ENCODE measurements at regions not wholly inside any gene's neighbourhood (a gene's known extent, or its start where the extent isn't known, plus 50 kb on each side); places are given as distances from the start of the nearest gene placed in this dataset.

DNA sequence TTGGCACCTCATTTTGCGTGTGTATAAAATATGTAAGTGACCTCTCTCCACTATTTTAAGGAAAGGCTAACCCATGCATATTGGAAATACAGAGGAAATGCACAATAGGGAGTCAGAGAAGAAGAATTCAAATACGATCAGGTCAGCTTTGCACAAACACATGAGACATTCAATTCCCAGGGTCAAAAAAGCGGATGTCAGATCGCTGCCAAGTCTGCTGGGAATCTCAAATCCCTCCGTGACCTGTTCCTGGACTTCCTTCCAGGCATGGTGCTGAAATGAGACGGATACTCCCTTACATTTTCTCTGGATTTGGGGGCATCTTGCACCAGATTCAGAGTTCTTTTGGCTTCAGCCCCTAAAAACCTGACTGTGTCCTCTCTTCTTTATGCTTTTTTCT lies 91.9 kb upstream of the PRKCQ start:
- peaks cover 3 to 8% of the 10 kb centered on the region in 2 experiments; a peak in 2 of 4 replicates for H3K4me1 Mint-ChIP-seq
- no peak overlapping the region for H2BK120ac ChIP-seq (ENCODE audit: low read depth, low read length, poor library complexity, severe bottlenecking)

More for the DNA sequence above, 91.9 kb upstream of the PRKCQ start:
- Mint-ChIP-seq H3K27me3 (ENCODE audit: low read depth) (no peaks in the 10 kb centered on the region), H3K27ac (no peak overlapping the region), H3K4me3 (no peak overlapping the region), H3K9me3 (0 out of 5 replicates have a peak, but pooled peaks cover 0 to 2% of the 10 kb centered on the region in 2 experiments), H3K36me3 (ENCODE audit: insufficient read depth in 1 of 3, low read depth in 3 of 3) (no peaks in the 10 kb centered on the region)
- no peaks in the 10 kb centered on the region for H3K79me2 ChIP-seq (ENCODE audit: insufficient read depth, low read length)
- no peaks in the 10 kb centered on the region for H3K4me1 ChIP-seq (ENCODE audit: insufficient read depth, low read length)
- no peak overlapping the region for H3T11ph ChIP-seq (ENCODE audit: low read length)
- no peak overlapping the region for H3K4ac ChIP-seq (ENCODE audit: low read depth, low read length)
- no peaks in the 10 kb centered on the region for H3K79me1 ChIP-seq (ENCODE audit: insufficient read depth, low read depth, low read length, poor library complexity, severe bottlenecking)
- no peaks in the 10 kb centered on the region for H3K27me3 ChIP-seq (ENCODE audit: insufficient read depth, low read length)
- H2AFZ ChIP-seq (ENCODE audit: low read length): no peak overlapping the region
- no peak overlapping the region for H3K23ac ChIP-seq (ENCODE audit: insufficient read length, low read depth, low read length)
- no peak overlapping the region for H3K4me2 ChIP-seq (ENCODE audit: insufficient read depth, insufficient read length, low read length)
- no peak overlapping the region for H4K5ac ChIP-seq (ENCODE audit: insufficient read length, low read depth, low read length)
- TF ChIP-seq, protein P1, sequence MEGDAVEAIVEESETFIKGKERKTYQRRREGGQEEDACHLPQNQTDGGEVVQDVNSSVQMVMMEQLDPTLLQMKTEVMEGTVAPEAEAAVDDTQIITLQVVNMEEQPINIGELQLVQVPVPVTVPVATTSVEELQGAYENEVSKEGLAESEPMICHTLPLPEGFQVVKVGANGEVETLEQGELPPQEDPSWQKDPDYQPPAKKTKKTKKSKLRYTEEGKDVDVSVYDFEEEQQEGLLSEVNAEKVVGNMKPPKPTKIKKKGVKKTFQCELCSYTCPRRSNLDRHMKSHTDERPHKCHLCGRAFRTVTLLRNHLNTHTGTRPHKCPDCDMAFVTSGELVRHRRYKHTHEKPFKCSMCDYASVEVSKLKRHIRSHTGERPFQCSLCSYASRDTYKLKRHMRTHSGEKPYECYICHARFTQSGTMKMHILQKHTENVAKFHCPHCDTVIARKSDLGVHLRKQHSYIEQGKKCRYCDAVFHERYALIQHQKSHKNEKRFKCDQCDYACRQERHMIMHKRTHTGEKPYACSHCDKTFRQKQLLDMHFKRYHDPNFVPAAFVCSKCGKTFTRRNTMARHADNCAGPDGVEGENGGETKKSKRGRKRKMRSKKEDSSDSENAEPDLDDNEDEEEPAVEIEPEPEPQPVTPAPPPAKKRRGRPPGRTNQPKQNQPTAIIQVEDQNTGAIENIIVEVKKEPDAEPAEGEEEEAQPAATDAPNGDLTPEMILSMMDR (conservative IDR thresholded peaks at IDR 0.05): no peak
- DNase-seq: no peak
- H2BK12ac ChIP-seq (ENCODE audit: insufficient read length, low read depth, low read length): no peak overlapping the region
- no peak overlapping the region for H3K14ac ChIP-seq (ENCODE audit: insufficient read depth, low read length)
- no peaks in the 10 kb centered on the region for H4K20me1 ChIP-seq (ENCODE audit: control insufficient read depth, insufficient read depth, insufficient read length)
- H3K9me3 ChIP-seq (ENCODE audit: control insufficient read depth, low read depth, low read length): no peaks in the 10 kb centered on the region
- H3K18ac ChIP-seq (ENCODE audit: insufficient read length, low read depth, low read length): no peak overlapping the region
- no peak overlapping the region for H4K8ac ChIP-seq (replicated peaks; ENCODE audit: insufficient read length, low read depth, low read length)
- no peak overlapping the region for H3K9ac ChIP-seq (ENCODE audit: extremely low read depth, insufficient read length, low read length)
- no CpG with 5 or more reads among the region's 6 CpGs for WGBS (ENCODE audit: extremely low coverage, insufficient read length, low lambda C conversion rate)
- H2BK15ac ChIP-seq (ENCODE audit: low read depth, low read length): no peak overlapping the region
- no peak overlapping the region for H3K27ac ChIP-seq (ENCODE audit: insufficient read length, low read depth, low read length)
- H2AK5ac ChIP-seq (ENCODE audit: insufficient read length, low read length): no peak overlapping the region
- H3K23me2 ChIP-seq (ENCODE audit: insufficient read length, low read depth, low read length, poor library complexity, severe bottlenecking): no peaks in the 10 kb centered on the region
- H2BK20ac ChIP-seq (ENCODE audit: low read depth, low read length, poor library complexity, severe bottlenecking): no peak overlapping the region
- no peak overlapping the region for H3K56ac ChIP-seq (ENCODE audit: insufficient read length, low read depth, low read length)
- no peak overlapping the region for H2BK5ac ChIP-seq (ENCODE audit: insufficient read length, low read length)
- H4K91ac ChIP-seq (ENCODE audit: insufficient read length, low read depth, low read length): no peak overlapping the region

Measured in H9 (cell line).